PC-3 (cell line): ENCODE measurements at regions not wholly inside any gene's neighbourhood (a gene's known extent, or its start where the extent isn't known, plus 50 kb on each side); places are given as distances from the start of the nearest gene placed in this dataset.

Experiments used
- CTCF ChIP-seq: fragments of 300-600 bp; sonication (generic); conservative IDR thresholded peaks from 2 replicates; pipeline ENCODE4 v1.5.1; 2017; ENCODE audit warnings: antibody characterized with exemption, low read depth, mild to moderate bottlenecking, low read length
- EZH2 ChIP-seq: fragments of 300-600 bp; sonication (generic); IDR thresholded peaks from one replicate; pipeline ENCODE4 v1.6.1; 2017; ENCODE audit warnings: antibody characterized with exemption, mild to moderate bottlenecking, low read length; ENCODE audit not compliant: unreplicated experiment
- EZH2phosphoT487 ChIP-seq: fragments of 300-600 bp; sonication (generic); IDR thresholded peaks from 2 replicates; pipeline ENCODE4 v1.6.1; 2018; ENCODE audit warnings: mild to moderate bottlenecking, antibody characterized with exemption, low read length, borderline replicate concordance

GRCh38 chr11:21931436-21932101 lies 261.3 kb upstream of the ANO5 start:
- no peak for TF ChIP-seq CTCF
- no peak for TF ChIP-seq EZH2phosphoT487
- TF ChIP-seq EZH2, result no peak
